HepG2 (cell line): ENCODE measurements at regions not wholly inside any gene's neighbourhood (a gene's known extent, or its start where the extent isn't known, plus 50 kb on each side); places are given as distances from the start of the nearest gene placed in this dataset.

Experiments used
- ATAC-seq: fragments of 200-7000 bp; cut with Tn5 transposase; 3 replicates; pipeline ENCODE4 v1.9.1; 2020; ENCODE audit warnings: mild to moderate bottlenecking, moderate library complexity
- BruUV-seq: library from RNA; stranded (reverse); fragments of 400-500 nt; replicated peaks from 2 replicates; lab custom pipeline; 2021; lab: Mats Ljungman, UMichigan
- CTCF ChIA-PET: fragments of 300-600 bp; formaldehyde crosslinking; extraction: SDS; loops from one replicate; lab custom pipeline; 2021; ENCODE audit warnings: low total read pairs, inconsistent platforms, low intra/inter-chr PET ratio; lab: Yijun Ruan, JAX
- POLR2A ChIA-PET: fragments of 350-600 bp; sonication (Branson Sonifier 250); formaldehyde crosslinking; loops from one replicate; lab custom pipeline; 2020; ENCODE audit warnings: antibody characterized with exemption, inconsistent platforms; lab: Yijun Ruan, JAX
- DNase-seq: peaks from one replicate; pipeline ENCODE4 v3.0.0-alpha.2; 2015; ENCODE audit warnings: low spot score
- FAIRE-seq: peaks from 3 replicates; lab custom pipeline; 2011; peaks lifted over from hg19 to GRCh38; lab: Jason Lieb, UNC
- H2AFZ ChIP-seq: one replicate; pipeline ENCODE4 v1.6.1; 2011; ENCODE audit warnings: low read length, inconsistent platforms
- H3K27ac ChIP-seq: fragments of 300-600 bp; 3 replicates; pipeline ENCODE4 v1.8.0; 2011; ENCODE audit warnings: mixed run types, mild to moderate bottlenecking, mixed read lengths, low read length, inconsistent platforms; ENCODE audit not compliant: insufficient read depth; ENCODE audit errors: extremely low read length
- H3K27me3 ChIP-seq, 2 experiments: fragments of 200-600 bp in 1 of 2; 2 replicates in 1 of 2; 3 replicates in 1 of 2; pipeline versions ENCODE4 v1.6.0 to v1.8.0; 2011; ENCODE audit warnings: low read length in 2 of 2, mild to moderate bottlenecking in 2 of 2, moderate library complexity in 2 of 2, inconsistent platforms in 1 of 2; ENCODE audit not compliant: insufficient read depth in 2 of 2, control insufficient read depth in 1 of 2
- H3K36me3 ChIP-seq, 2 experiments: fragments of 200-600 bp in 1 of 2; replicated peaks in 1 of 2; 2 replicates in 1 of 2; 3 replicates in 1 of 2; pipeline versions ENCODE4 v1.5.1 to v1.8.0; 2011; ENCODE audit warnings: low read length in 2 of 2, inconsistent platforms in 1 of 2; ENCODE audit not compliant: insufficient read depth in 2 of 2, control insufficient read depth in 1 of 2
- H3K4me1 ChIP-seq: 2 replicates; pipeline ENCODE4 v1.5.1; 2012; ENCODE audit warnings: low read length, inconsistent platforms; ENCODE audit not compliant: insufficient read depth
- H3K4me2 ChIP-seq: 2 replicates; pipeline ENCODE4 v1.6.0; 2011; ENCODE audit warnings: low read depth, low read length, inconsistent platforms
- H3K4me3 ChIP-seq, 3 experiments: fragments of 200-600 bp in 1 of 3; sonication (generic), shearing (Covaris generic) in 1 of 3; replicated peaks in 1 of 3; 2 replicates each; pipeline ENCODE4 v1.5.1; 2011 to 2016; ENCODE audit warnings: low read length in 3 of 3, inconsistent platforms in 2 of 3, low read depth in 2 of 3, mild to moderate bottlenecking in 2 of 3, control low read depth in 1 of 3, mixed read lengths in 1 of 3; ENCODE audit not compliant: insufficient read depth in 1 of 3
- H3K79me2 ChIP-seq: one replicate; pipeline ENCODE4 v1.6.1; 2011; ENCODE audit warnings: low read length, inconsistent platforms; ENCODE audit not compliant: insufficient read depth
- H3K9ac ChIP-seq: 2 replicates; pipeline ENCODE4 v1.6.0; 2011; ENCODE audit warnings: mild to moderate bottlenecking, low read depth, low read length, inconsistent platforms; ENCODE audit not compliant: insufficient read depth
- H3K9me3 ChIP-seq: 2 replicates; pipeline ENCODE4 v1.5.1; 2012; ENCODE audit warnings: mild to moderate bottlenecking, low read length
- H4K20me1 ChIP-seq: 2 replicates; pipeline ENCODE4 v1.6.0; 2011; ENCODE audit warnings: inconsistent platforms, mild to moderate bottlenecking, low read length, moderate library complexity; ENCODE audit not compliant: insufficient read depth
- CCAR2 ChIP-seq: fragments of 200-400 bp; formaldehyde crosslinking; optimal IDR thresholded peaks from 2 replicates; pipeline ENCODE3; 2018; ENCODE audit warnings: low read depth, mild to moderate bottlenecking, low read length, moderate library complexity
- DMAP1 ChIP-seq: IDR thresholded peaks from 2 replicates; pipeline ENCODE4 v1.6.1; 2016
- IKZF5 ChIP-seq: IDR thresholded peaks from 2 replicates; pipeline ENCODE4 v1.6.1; 2018; ENCODE audit warnings: missing genetic modification reagents, mild to moderate bottlenecking, missing compliant biosample characterization
- NR2C2 ChIP-seq: sonication (generic); formaldehyde crosslinking; IDR thresholded peaks from 2 replicates; pipeline ENCODE4 v1.4.0; 2020; ENCODE audit warnings: missing genetic modification reagents, mild to moderate bottlenecking, moderate library complexity, borderline replicate concordance
- PREB ChIP-seq: sonication (generic); formaldehyde crosslinking; IDR thresholded peaks from 2 replicates; pipeline ENCODE4 v1.4.0; 2020; ENCODE audit warnings: missing genetic modification reagents
- ZNF205 ChIP-seq: IDR thresholded peaks from 2 replicates; pipeline ENCODE4 v1.6.1; 2018; ENCODE audit warnings: missing biosample characterization, missing genetic modification reagents
- ZNF570 ChIP-seq: sonication (generic); formaldehyde crosslinking; IDR thresholded peaks from 2 replicates; pipeline ENCODE4 v1.4.0; 2020; ENCODE audit warnings: mild to moderate bottlenecking, missing genetic modification reagents, borderline replicate concordance
- ZNF597 ChIP-seq: sonication (generic); formaldehyde crosslinking; IDR thresholded peaks from 2 replicates; pipeline ENCODE4 v1.5.0; 2020; ENCODE audit warnings: missing genetic modification reagents
- WGBS: methylation state at CpG from one replicate; pipeline ENCODE4 v1.1.6; 2017; ENCODE audit warnings: low lambda C conversion rate; 5-methylcytosine and 5-hydroxymethylcytosine counted together
- in situ Hi-C: cut with HindIII; loops from 2 replicates; pipeline ENCODE4 v1.10.0; 2017; ENCODE audit warnings: low pct_unique_long_range_greater_than_20kb; ENCODE audit not compliant: extremely low pct_ligation_motif_present
- intact Hi-C: fragments of 100-400 bp; cut with micrococcal nuclease; formaldehyde crosslinking; loops from one replicate; pipeline ENCODE4 v1.10.0; 2022; ENCODE audit not compliant: unreplicated experiment
- TF ChIP-seq, protein P1 (sequence below): sonication (generic); formaldehyde crosslinking; IDR thresholded peaks from 2 replicates; pipeline ENCODE4 v1.4.0; 2020; ENCODE audit warnings: mild to moderate bottlenecking, missing genetic modification reagents
- TF ChIP-seq, protein P2 (sequence below): sonication (generic); formaldehyde crosslinking; IDR thresholded peaks from 2 replicates; pipeline ENCODE4 v1.4.0; 2020; ENCODE audit warnings: mild to moderate bottlenecking, missing genetic modification reagents

GRCh38 chr5:6837095-6837494, 123.9 kb downstream of the TENT4A start:
- ChIA-PET CTCF (no interaction called here), POLR2A (no interaction called here)
- FAIRE-seq: no peak
- DNase-seq: no peak
- TF ChIP-seq CCAR2 (no peak), ZNF597 (CRISPR knock-in tag) (no peak), IKZF5 (CRISPR knock-in tag) (no peak), PREB (CRISPR knock-in tag) (no peak), NR2C2 (CRISPR knock-in tag) (no peak), ZNF570 (CRISPR knock-in tag) (no peak), DMAP1 (CRISPR knock-in tag) (no peak), ZNF205 (CRISPR knock-in tag) (no peak)
- TF ChIP-seq, protein P1, sequence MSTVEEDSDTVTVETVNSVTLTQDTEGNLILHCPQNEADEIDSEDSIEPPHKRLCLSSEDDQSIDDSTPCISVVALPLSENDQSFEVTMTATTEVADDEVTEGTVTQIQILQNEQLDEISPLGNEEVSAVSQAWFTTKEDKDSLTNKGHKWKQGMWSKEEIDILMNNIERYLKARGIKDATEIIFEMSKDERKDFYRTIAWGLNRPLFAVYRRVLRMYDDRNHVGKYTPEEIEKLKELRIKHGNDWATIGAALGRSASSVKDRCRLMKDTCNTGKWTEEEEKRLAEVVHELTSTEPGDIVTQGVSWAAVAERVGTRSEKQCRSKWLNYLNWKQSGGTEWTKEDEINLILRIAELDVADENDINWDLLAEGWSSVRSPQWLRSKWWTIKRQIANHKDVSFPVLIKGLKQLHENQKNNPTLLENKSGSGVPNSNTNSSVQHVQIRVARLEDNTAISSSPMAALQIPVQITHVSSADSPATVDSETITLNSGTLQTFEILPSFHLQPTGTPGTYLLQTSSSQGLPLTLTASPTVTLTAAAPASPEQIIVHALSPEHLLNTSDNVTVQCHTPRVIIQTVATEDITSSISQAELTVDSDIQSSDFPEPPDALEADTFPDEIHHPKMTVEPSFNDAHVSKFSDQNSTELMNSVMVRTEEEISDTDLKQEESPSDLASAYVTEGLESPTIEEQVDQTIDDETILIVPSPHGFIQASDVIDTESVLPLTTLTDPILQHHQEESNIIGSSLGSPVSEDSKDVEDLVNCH (CRISPR knock-in tag): no peak
- TF ChIP-seq, protein P2, sequence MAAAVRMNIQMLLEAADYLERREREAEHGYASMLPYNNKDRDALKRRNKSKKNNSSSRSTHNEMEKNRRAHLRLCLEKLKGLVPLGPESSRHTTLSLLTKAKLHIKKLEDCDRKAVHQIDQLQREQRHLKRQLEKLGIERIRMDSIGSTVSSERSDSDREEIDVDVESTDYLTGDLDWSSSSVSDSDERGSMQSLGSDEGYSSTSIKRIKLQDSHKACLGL (CRISPR knock-in tag): no peak
- peaks cover 5% of the 10 kb centered on the region; the same call in 1 of the 2 replicates for H3K9me3 ChIP-seq
- WGBS: no CpG with 5 or more reads among the region's 2 CpGs
- H3K36me3 ChIP-seq: no peaks in the 10 kb centered on the region
- H3K4me3 ChIP-seq: no peak overlapping the region
- no TSS peak for BruUV-seq
- no peaks in the 10 kb centered on the region for H3K4me1 ChIP-seq
- no peak for ATAC-seq
- intact Hi-C loops (no loop called here), in situ Hi-C loops (no loop called here)
- no peak overlapping the region for H3K27ac ChIP-seq
- no peak overlapping the region for H2AFZ ChIP-seq
- H3K27me3 ChIP-seq: no peaks in the 10 kb centered on the region
- no peak overlapping the region for H3K9ac ChIP-seq
- H4K20me1 ChIP-seq: no peaks in the 10 kb centered on the region
- H3K79me2 ChIP-seq: no peaks in the 10 kb centered on the region
- H3K4me2 ChIP-seq: no peak overlapping the region
